Bronchial epithelial cell (primary cell): ENCODE measurements at regions not wholly inside any gene's neighbourhood (a gene's known extent, or its start where the extent isn't known, plus 50 kb on each side); places are given as distances from the start of the nearest gene placed in this dataset.

Source experiments
- DNase-seq: peaks from one replicate; pipeline ENCODE4 v3.0.0-alpha.2; 2010; ENCODE audit warnings: low read depth
- FAIRE-seq: peaks from 2 replicates; lab custom pipeline; 2011; peaks lifted over from hg19 to GRCh38; lab: Jason Lieb, UNC
- H3K27me3 ChIP-seq: 2 replicates; pipeline ENCODE4 v1.5.1; 2011; ENCODE audit warnings: low read length; ENCODE audit not compliant: control insufficient read depth, insufficient read depth
- H3K36me3 ChIP-seq: 2 replicates; pipeline ENCODE4 v1.5.1; 2011; ENCODE audit warnings: low read length; ENCODE audit not compliant: control insufficient read depth, insufficient read depth
- H3K4me3 ChIP-seq: 2 replicates; pipeline ENCODE4 v1.5.1; 2011; ENCODE audit warnings: mild to moderate bottlenecking, low read depth, low read length, control low read depth
- CTCF ChIP-seq: IDR thresholded peaks from 2 replicates; pipeline ENCODE4 v1.5.1; 2011; ENCODE audit warnings: mild to moderate bottlenecking, moderate library complexity, low read length, control low read depth, inconsistent platforms; ENCODE audit not compliant: insufficient read depth, severe bottlenecking

GRCh38 chr9:27880635-27881034, 307.4 kb upstream of the C9orf72 start:
- peak; percentile 18 for DNase-seq
- no peak overlapping the region for H3K4me3 ChIP-seq
- H3K27me3 ChIP-seq, result no peaks in the 10 kb centered on the region
- no peak for TF ChIP-seq CTCF
- no peak for FAIRE-seq
- no peaks in the 10 kb centered on the region for H3K36me3 ChIP-seq

GRCh38 chr9:27888661-27889295, 315.5 kb upstream of the C9orf72 start:
- Histone ChIP-seq H3K27me3 (no peaks in the 10 kb centered on the region), H3K4me3 (no peak overlapping the region), H3K36me3 (no peaks in the 10 kb centered on the region)
- TF ChIP-seq CTCF, result peak; percentile 86
- DNase-seq, result peak; percentile 54
- FAIRE-seq, result no peak

GRCh38 chr9:27924502-27924901, 351.2 kb upstream of the C9orf72 start:
- FAIRE-seq, result no peak
- H3K36me3 ChIP-seq, result no peaks in the 10 kb centered on the region

GRCh38 chr9:27925815-27926214, 352.5 kb upstream of the C9orf72 start:
- FAIRE-seq, result no peak
- TF ChIP-seq CTCF, result no peak

More at GRCh38 chr9:27924502-27924901, 351.2 kb upstream of the C9orf72 start:
- no peak for TF ChIP-seq CTCF
- Histone ChIP-seq H3K4me3 (no peak overlapping the region), H3K27me3 (no peaks in the 10 kb centered on the region)
- peak; percentile 31 for DNase-seq

GRCh38 chr9:27929841-27930240, 356.6 kb upstream of the C9orf72 start:
- H3K27me3 ChIP-seq, result no peaks in the 10 kb centered on the region
- DNase-seq (no peak), FAIRE-seq (no peak)
- TF ChIP-seq CTCF, result no peak
- no peaks in the 10 kb centered on the region for H3K36me3 ChIP-seq
- no peak overlapping the region for H3K4me3 ChIP-seq

More at GRCh38 chr9:27925815-27926214, 352.5 kb upstream of the C9orf72 start:
- no peak for DNase-seq
- H3K4me3 ChIP-seq, result no peak overlapping the region
- H3K27me3 ChIP-seq, result no peaks in the 10 kb centered on the region
- H3K36me3 ChIP-seq, result no peaks in the 10 kb centered on the region
